ENCODE measurements at regions not wholly inside any gene's neighbourhood (a gene's known extent, or its start where the extent isn't known, plus 50 kb on each side); places are given as distances from the start of the nearest gene placed in this dataset.

DNA sequence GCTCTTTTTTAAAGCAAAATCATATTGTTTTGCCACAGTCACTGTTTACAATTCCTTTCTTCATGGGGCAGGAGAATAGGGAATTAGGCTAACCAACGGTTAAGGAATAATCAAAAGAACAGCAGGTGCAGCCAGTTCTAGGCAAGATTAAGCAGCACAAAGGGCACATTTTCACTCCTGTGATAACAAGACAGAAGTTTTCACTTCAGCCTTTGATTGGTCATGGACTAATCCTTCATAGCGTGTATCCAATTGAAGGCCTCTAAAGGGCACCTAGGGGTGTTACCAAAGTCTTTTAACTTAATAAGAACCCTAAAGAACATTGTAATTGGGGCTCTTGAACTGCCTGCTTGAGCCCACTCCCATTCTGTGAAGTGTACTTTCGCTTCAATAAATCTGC, 206.9 kb upstream of the AMIGO2 start:
- H3K27ac ChIP-seq = no peak overlapping the region
- TF ChIP-seq ZFX (IDR thresholded peaks at IDR 0.05; ENCODE audit: borderline replicate concordance) = no peak
- TF ChIP-seq, protein P1, sequence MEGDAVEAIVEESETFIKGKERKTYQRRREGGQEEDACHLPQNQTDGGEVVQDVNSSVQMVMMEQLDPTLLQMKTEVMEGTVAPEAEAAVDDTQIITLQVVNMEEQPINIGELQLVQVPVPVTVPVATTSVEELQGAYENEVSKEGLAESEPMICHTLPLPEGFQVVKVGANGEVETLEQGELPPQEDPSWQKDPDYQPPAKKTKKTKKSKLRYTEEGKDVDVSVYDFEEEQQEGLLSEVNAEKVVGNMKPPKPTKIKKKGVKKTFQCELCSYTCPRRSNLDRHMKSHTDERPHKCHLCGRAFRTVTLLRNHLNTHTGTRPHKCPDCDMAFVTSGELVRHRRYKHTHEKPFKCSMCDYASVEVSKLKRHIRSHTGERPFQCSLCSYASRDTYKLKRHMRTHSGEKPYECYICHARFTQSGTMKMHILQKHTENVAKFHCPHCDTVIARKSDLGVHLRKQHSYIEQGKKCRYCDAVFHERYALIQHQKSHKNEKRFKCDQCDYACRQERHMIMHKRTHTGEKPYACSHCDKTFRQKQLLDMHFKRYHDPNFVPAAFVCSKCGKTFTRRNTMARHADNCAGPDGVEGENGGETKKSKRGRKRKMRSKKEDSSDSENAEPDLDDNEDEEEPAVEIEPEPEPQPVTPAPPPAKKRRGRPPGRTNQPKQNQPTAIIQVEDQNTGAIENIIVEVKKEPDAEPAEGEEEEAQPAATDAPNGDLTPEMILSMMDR (IDR thresholded peaks at IDR 0.05) = no peak
